ENCODE measurements at regions not wholly inside any gene's neighbourhood (a gene's known extent, or its start where the extent isn't known, plus 50 kb on each side); places are given as distances from the start of the nearest gene placed in this dataset.

DNA sequence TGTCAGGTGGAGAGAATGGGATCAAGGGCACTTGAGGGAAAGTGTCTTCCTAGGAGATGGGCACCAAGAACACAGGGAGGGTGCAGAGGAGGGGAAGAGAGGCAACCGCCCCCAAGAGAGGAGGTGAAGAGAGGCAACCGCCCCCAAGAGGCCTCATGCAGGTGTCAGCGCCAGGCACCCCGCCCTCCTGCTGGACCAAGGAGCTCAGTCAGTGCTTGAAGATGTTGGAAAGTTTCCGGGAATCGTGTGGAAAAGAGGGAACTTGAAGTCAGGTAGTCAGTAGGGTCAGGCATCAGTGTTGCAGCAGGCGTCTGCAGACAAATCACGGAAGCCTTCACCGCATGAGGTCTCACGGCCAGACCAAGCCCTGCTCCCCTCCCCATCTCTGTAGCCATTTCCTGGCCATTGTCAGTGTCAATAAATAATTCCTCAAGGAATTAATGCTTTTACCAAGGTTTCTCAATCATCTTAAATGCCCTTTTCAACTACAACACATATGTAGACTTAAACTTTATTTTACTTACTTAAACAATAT, 353.1 kb downstream of the EIPR1 start:
- DNase-seq (ENCODE audit: low spot score) = no peak
- Histone ChIP-seq H3K9me3 (no peaks in the 10 kb centered on the region), H3K36me3 (no peaks in the 10 kb centered on the region), H3K4me3 (no peak overlapping the region), H3K27me3 (replicated peaks; ENCODE audit: insufficient read depth) (no peaks in the 10 kb centered on the region), H3K4me1 (replicated peaks) (no peaks in the 10 kb centered on the region), H3K27ac (no peak overlapping the region)
- 81% methylated on average over 10 of the region's 10 CpGs for WGBS
- intact Hi-C loops (cut with DNase I) = no loop called here
- TF ChIP-seq POLR2A (IDR thresholded peaks at IDR 0.05) (no peak), POLR2AphosphoS5 (IDR thresholded peaks at IDR 0.05) (no peak), CTCF (IDR thresholded peaks at IDR 0.05) (no peak)

DNA sequence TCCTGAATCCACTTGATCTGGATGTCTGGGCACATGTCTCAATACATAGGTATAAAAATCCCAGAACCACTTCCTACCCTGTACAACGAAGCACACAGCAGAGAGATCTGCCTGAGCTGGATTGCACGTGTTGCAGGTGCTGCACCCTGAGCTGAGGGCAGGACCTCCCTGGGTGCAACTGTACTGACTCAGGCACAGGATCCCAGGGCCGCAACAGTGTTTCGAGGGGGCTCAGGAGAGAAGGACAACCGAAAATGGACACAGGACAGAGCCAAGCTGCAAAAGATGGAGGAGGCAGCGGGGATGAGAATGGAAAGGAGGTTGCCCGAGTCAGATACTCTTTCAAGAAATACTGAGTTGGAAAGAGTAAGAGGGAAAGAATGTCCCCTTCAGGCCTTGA, 354.1 kb downstream of the EIPR1 start:
- no peak for TF ChIP-seq CTCF (IDR thresholded peaks at IDR 0.05)
- TF ChIP-seq POLR2AphosphoS5 (IDR thresholded peaks at IDR 0.05) = no peak
- no peak for TF ChIP-seq POLR2A (IDR thresholded peaks at IDR 0.05)
- H3K36me3 ChIP-seq = no peaks in the 10 kb centered on the region
- intact Hi-C loops (cut with DNase I) = no loop called here
- no peaks in the 10 kb centered on the region for H3K9me3 ChIP-seq
- no peaks in the 10 kb centered on the region for H3K27me3 ChIP-seq (replicated peaks; ENCODE audit: insufficient read depth)
- no peak overlapping the region for H3K27ac ChIP-seq
- 89% methylated on average over 7 of the region's 7 CpGs for WGBS
- no peak for DNase-seq (ENCODE audit: low spot score)
- H3K4me3 ChIP-seq = no peak overlapping the region
- no peaks in the 10 kb centered on the region for H3K4me1 ChIP-seq (replicated peaks)

GRCh38 chr2:3022841-3023372, 354.7 kb downstream of the EIPR1 start:
- H3K4me1 ChIP-seq (replicated peaks) = no peaks in the 10 kb centered on the region
- no peak for DNase-seq (ENCODE audit: low spot score)
- no peaks in the 10 kb centered on the region for H3K36me3 ChIP-seq
- intact Hi-C loops (cut with DNase I) = no loop called here
- H3K9me3 ChIP-seq = no peaks in the 10 kb centered on the region
- TF ChIP-seq POLR2A (IDR thresholded peaks at IDR 0.05) (no peak), CTCF (IDR thresholded peaks at IDR 0.05) (no peak), POLR2AphosphoS5 (IDR thresholded peaks at IDR 0.05) (no peak)
- no peaks in the 10 kb centered on the region for H3K27me3 ChIP-seq (replicated peaks; ENCODE audit: insufficient read depth)
- no peak overlapping the region for H3K27ac ChIP-seq
- WGBS = 73% methylated on average over 9 of the region's 9 CpGs
- no peak overlapping the region for H3K4me3 ChIP-seq

DNA sequence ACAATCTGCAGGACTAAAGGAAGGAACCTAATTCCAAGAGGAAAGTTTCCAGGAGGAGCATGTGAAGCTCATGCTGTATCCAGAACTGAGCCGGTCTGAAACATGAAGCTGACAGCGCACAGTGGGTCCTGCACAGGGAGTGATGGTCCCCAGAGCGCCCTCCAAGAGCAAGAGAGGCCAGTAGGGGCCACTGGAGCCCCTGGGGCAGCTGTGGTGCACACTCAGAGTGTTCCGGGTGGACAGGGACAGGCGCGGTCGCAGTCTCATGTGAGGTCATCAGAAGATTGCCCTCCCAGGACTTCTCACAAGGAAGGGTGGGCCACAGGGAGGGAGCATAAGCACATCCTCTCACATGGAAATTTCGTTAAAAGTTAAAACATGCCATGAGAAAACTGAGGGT, 355.9 kb downstream of the EIPR1 start:
- no peak for DNase-seq (ENCODE audit: low spot score)
- WGBS = 93% methylated on average over 8 of the region's 8 CpGs
- Histone ChIP-seq H3K9me3 (no peaks in the 10 kb centered on the region), H3K4me3 (no peak overlapping the region), H3K27ac (no peak overlapping the region), H3K36me3 (no peaks in the 10 kb centered on the region), H3K4me1 (replicated peaks) (no peaks in the 10 kb centered on the region), H3K27me3 (replicated peaks; ENCODE audit: insufficient read depth) (no peaks in the 10 kb centered on the region)
- no peak for TF ChIP-seq POLR2A (IDR thresholded peaks at IDR 0.05)
- no peak for TF ChIP-seq POLR2AphosphoS5 (IDR thresholded peaks at IDR 0.05)
- TF ChIP-seq CTCF (IDR thresholded peaks at IDR 0.05) = no peak
- intact Hi-C loops (cut with DNase I) = no loop called here

DNA sequence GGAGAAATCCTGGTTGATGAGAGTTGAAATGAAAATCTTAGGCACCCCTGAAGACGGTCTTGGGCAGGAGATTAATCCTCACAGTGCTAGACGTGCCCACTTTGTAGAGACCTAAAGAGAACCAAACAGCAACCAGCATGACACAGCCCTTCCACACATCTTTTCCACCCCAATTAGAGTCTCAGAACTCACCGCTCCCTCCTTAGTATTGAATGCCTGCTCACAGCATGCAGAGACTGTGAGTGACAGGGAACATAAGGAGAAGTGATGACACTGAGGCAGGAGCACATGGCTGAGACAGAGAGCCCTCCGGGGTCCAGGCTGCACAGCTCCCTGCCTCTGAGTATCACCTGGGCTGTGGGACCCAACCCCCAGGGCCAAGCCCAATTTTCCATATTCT, 367.6 kb downstream of the EIPR1 start:
- Histone ChIP-seq H3K27me3 (replicated peaks; ENCODE audit: insufficient read depth) (peaks cover 4% of the 10 kb centered on the region), H3K4me3 (no peak overlapping the region), H3K27ac (no peak overlapping the region), H3K4me1 (replicated peaks) (no peaks in the 10 kb centered on the region), H3K9me3 (no peaks in the 10 kb centered on the region), H3K36me3 (no peaks in the 10 kb centered on the region)
- no peak for DNase-seq (ENCODE audit: low spot score)
- TF ChIP-seq POLR2AphosphoS5 (IDR thresholded peaks at IDR 0.05) = no peak
- no peak for TF ChIP-seq POLR2A (IDR thresholded peaks at IDR 0.05)
- no peak for TF ChIP-seq CTCF (IDR thresholded peaks at IDR 0.05)
- 71% methylated on average over 4 of the region's 4 CpGs for WGBS
- intact Hi-C loops (cut with DNase I) = no loop called here
